HK-2 (cell line): ENCODE measurements at regions not wholly inside any gene's neighbourhood (a gene's known extent, or its start where the extent isn't known, plus 50 kb on each side); places are given as distances from the start of the nearest gene placed in this dataset.

ENCODE experiments used
- DNase-seq: peaks from one replicate; pipeline ENCODE4 v3.0.0-alpha.2; 2018; ENCODE audit not compliant: unreplicated experiment

- DNase-seq: peak; percentile 20
Observed at GRCh38 chr1:222996310-222996975, 146.6 kb downstream of the TLR5 start.

GRCh38 chr1:223000632-223001031 lies 142.4 kb downstream of the TLR5 start:
- DNase-seq: no peak

- DNase-seq: no peak
Observed at GRCh38 chr1:223001653-223002634, 141.1 kb downstream of the TLR5 start.

GRCh38 chr1:223003549-223003948 lies 139.5 kb downstream of the TLR5 start:
- DNase-seq: no peak

GRCh38 chr1:223006371-223006770 lies 136.7 kb downstream of the TLR5 start:
- no peak for DNase-seq

- peak; percentile 27 for DNase-seq
Observed at GRCh38 chr1:223006917-223007648, 136.0 kb downstream of the TLR5 start.

GRCh38 chr1:223007935-223008334 lies 135.1 kb downstream of the TLR5 start:
- DNase-seq: no peak

GRCh38 chr1:223008808-223009207 lies 134.2 kb downstream of the TLR5 start:
- DNase-seq: no peak

GRCh38 chr1:223009406-223009805 lies 133.6 kb downstream of the TLR5 start:
- no peak for DNase-seq

- DNase-seq: no peak
Observed at GRCh38 chr1:223010582-223011504, 132.2 kb downstream of the TLR5 start.

- no peak for DNase-seq
Observed at GRCh38 chr1:223011505-223011856, 131.6 kb downstream of the TLR5 start.

- no peak for DNase-seq
Observed at GRCh38 chr1:223012176-223012788, 130.8 kb downstream of the TLR5 start.

GRCh38 chr1:223012938-223013337 lies 130.1 kb downstream of the TLR5 start:
- DNase-seq: no peak

GRCh38 chr1:223014142-223014873 lies 128.7 kb downstream of the TLR5 start:
- no peak for DNase-seq

- DNase-seq: no peak
Observed at GRCh38 chr1:223016381-223016780, 126.7 kb downstream of the TLR5 start.

GRCh38 chr1:223016890-223017289 lies 126.2 kb downstream of the TLR5 start:
- DNase-seq: no peak

- no peak for DNase-seq
Observed at GRCh38 chr1:223017291-223017690, 125.8 kb downstream of the TLR5 start.

GRCh38 chr1:223018534-223018933 lies 124.5 kb downstream of the TLR5 start:
- no peak for DNase-seq

- DNase-seq: no peak
Observed at GRCh38 chr1:223019256-223019655, 123.8 kb downstream of the TLR5 start.

GRCh38 chr1:223020770-223021169 lies 122.3 kb downstream of the TLR5 start:
- DNase-seq: no peak
